ENCODE measurements at regions not wholly inside any gene's neighbourhood (a gene's known extent, or its start where the extent isn't known, plus 50 kb on each side); places are given as distances from the start of the nearest gene placed in this dataset.
"Not testable (repeated sequence)": the region's sequence is repeated elsewhere in the genome, so short reads cannot be mapped to it uniquely, and the experiment has no call there.

- CTCF ChIA-PET = no interaction called here
- POLR2A ChIA-PET = no interaction called here
- H3K36me3 ChIP-seq (ENCODE audit: control insufficient read depth, insufficient read depth, low read length) = no peaks in the 10 kb centered on the region
- BruUV-seq (replicated peaks) = no TSS peak
- no peak for TF ChIP-seq POLR2AphosphoS5 (IDR thresholded peaks at IDR 0.05; ENCODE audit: low read depth, low read length)
- TF ChIP-seq TCF7L2 (IDR thresholded peaks at IDR 0.05; ENCODE audit: low read depth, low read length) = no peak
- no peak overlapping the region for H3K4me3 ChIP-seq (ENCODE audit: low read depth in 2 of 2, low read length in 2 of 2)
- intact Hi-C loops (cut with micrococcal nuclease; ENCODE audit: unreplicated experiment) = no loop called here
- H3K9me3 ChIP-seq (ENCODE audit: control insufficient read depth, insufficient read depth, low read depth, low read length) = no peaks in the 10 kb centered on the region
- H3K27ac ChIP-seq (ENCODE audit: low read length) = no peak overlapping the region
- no peak for ATAC-seq
- H3K27me3 ChIP-seq (ENCODE audit: control insufficient read depth, insufficient read depth, low read length) = no peaks in the 10 kb centered on the region
- in situ Hi-C loops (cut with HindIII; ENCODE audit: low pct_unique_long_range_greater_than_20kb, low sequenced_read_pairs) = no loop called here
- H3K4me1 ChIP-seq (ENCODE audit: control insufficient read depth, insufficient read depth, low read length) = no peaks in the 10 kb centered on the region
- no peak for DNase-seq (ENCODE audit: low read depth, low spot score)
Observed at GRCh38 chr7:16260236-16260728, 161.1 kb downstream of the CRPPA start.

- CTCF ChIA-PET; H3K36me3 ChIP-seq (ENCODE audit: control insufficient read depth, insufficient read depth, low read length); ATAC-seq; BruUV-seq (replicated peaks); intact Hi-C loops (cut with micrococcal nuclease; ENCODE audit: unreplicated experiment); POLR2A ChIA-PET; H3K9me3 ChIP-seq (ENCODE audit: control insufficient read depth, insufficient read depth, low read depth, low read length); in situ Hi-C loops (cut with HindIII; ENCODE audit: low pct_unique_long_range_greater_than_20kb, low sequenced_read_pairs); DNase-seq (ENCODE audit: low read depth, low spot score); H3K4me3 ChIP-seq (ENCODE audit: low read depth in 2 of 2, low read length in 2 of 2); H3K27me3 ChIP-seq (ENCODE audit: control insufficient read depth, insufficient read depth, low read length); H3K27ac ChIP-seq (ENCODE audit: low read length); H3K4me1 ChIP-seq (ENCODE audit: control insufficient read depth, insufficient read depth, low read length): not testable (repeated sequence)
Observed at GRCh38 chr7:16256419-16256818, 164.9 kb downstream of the CRPPA start.

- H3K4me3 ChIP-seq (ENCODE audit: low read depth in 2 of 2, low read length in 2 of 2); H3K4me1 ChIP-seq (ENCODE audit: control insufficient read depth, insufficient read depth, low read length); intact Hi-C loops (cut with micrococcal nuclease; ENCODE audit: unreplicated experiment); BruUV-seq (replicated peaks); H3K9me3 ChIP-seq (ENCODE audit: control insufficient read depth, insufficient read depth, low read depth, low read length); H3K27ac ChIP-seq (ENCODE audit: low read length); H3K36me3 ChIP-seq (ENCODE audit: control insufficient read depth, insufficient read depth, low read length); DNase-seq (ENCODE audit: low read depth, low spot score); CTCF ChIA-PET; H3K27me3 ChIP-seq (ENCODE audit: control insufficient read depth, insufficient read depth, low read length); POLR2A ChIA-PET; in situ Hi-C loops (cut with HindIII; ENCODE audit: low pct_unique_long_range_greater_than_20kb, low sequenced_read_pairs); ATAC-seq: not testable (repeated sequence)
Observed at GRCh38 chr7:16255952-16256351, 165.4 kb downstream of the CRPPA start.

- in situ Hi-C loops (cut with HindIII; ENCODE audit: low pct_unique_long_range_greater_than_20kb, low sequenced_read_pairs); H3K27ac ChIP-seq (ENCODE audit: low read length); H3K9me3 ChIP-seq (ENCODE audit: control insufficient read depth, insufficient read depth, low read depth, low read length); CTCF ChIA-PET; H3K27me3 ChIP-seq (ENCODE audit: control insufficient read depth, insufficient read depth, low read length); H3K36me3 ChIP-seq (ENCODE audit: control insufficient read depth, insufficient read depth, low read length); DNase-seq (ENCODE audit: low read depth, low spot score); H3K4me3 ChIP-seq (ENCODE audit: low read depth in 2 of 2, low read length in 2 of 2); POLR2A ChIA-PET; H3K4me1 ChIP-seq (ENCODE audit: control insufficient read depth, insufficient read depth, low read length); BruUV-seq (replicated peaks); ATAC-seq; intact Hi-C loops (cut with micrococcal nuclease; ENCODE audit: unreplicated experiment): not testable (repeated sequence)
Observed at GRCh38 chr7:16250655-16251054, 170.7 kb downstream of the CRPPA start.

- H3K4me3 ChIP-seq (ENCODE audit: low read depth in 2 of 2, low read length in 2 of 2); in situ Hi-C loops (cut with HindIII; ENCODE audit: low pct_unique_long_range_greater_than_20kb, low sequenced_read_pairs); BruUV-seq (replicated peaks): not testable (repeated sequence)
Observed at GRCh38 chr7:16249204-16249603, 172.1 kb downstream of the CRPPA start.

GRCh38 chr7:16248556-16248955, 172.8 kb downstream of the CRPPA start:
- ATAC-seq; H3K27me3 ChIP-seq (ENCODE audit: control insufficient read depth, insufficient read depth, low read length); H3K9me3 ChIP-seq (ENCODE audit: control insufficient read depth, insufficient read depth, low read depth, low read length); POLR2A ChIA-PET; H3K27ac ChIP-seq (ENCODE audit: low read length); BruUV-seq (replicated peaks); intact Hi-C loops (cut with micrococcal nuclease; ENCODE audit: unreplicated experiment); in situ Hi-C loops (cut with HindIII; ENCODE audit: low pct_unique_long_range_greater_than_20kb, low sequenced_read_pairs); CTCF ChIA-PET; H3K4me3 ChIP-seq (ENCODE audit: low read depth in 2 of 2, low read length in 2 of 2); H3K36me3 ChIP-seq (ENCODE audit: control insufficient read depth, insufficient read depth, low read length); H3K4me1 ChIP-seq (ENCODE audit: control insufficient read depth, insufficient read depth, low read length); DNase-seq (ENCODE audit: low read depth, low spot score): not testable (repeated sequence)

More at GRCh38 chr7:16249204-16249603, 172.1 kb downstream of the CRPPA start:
- POLR2A ChIA-PET; H3K9me3 ChIP-seq (ENCODE audit: control insufficient read depth, insufficient read depth, low read depth, low read length); H3K36me3 ChIP-seq (ENCODE audit: control insufficient read depth, insufficient read depth, low read length); DNase-seq (ENCODE audit: low read depth, low spot score); intact Hi-C loops (cut with micrococcal nuclease; ENCODE audit: unreplicated experiment); H3K27ac ChIP-seq (ENCODE audit: low read length); H3K27me3 ChIP-seq (ENCODE audit: control insufficient read depth, insufficient read depth, low read length); ATAC-seq; CTCF ChIA-PET; H3K4me1 ChIP-seq (ENCODE audit: control insufficient read depth, insufficient read depth, low read length): not testable (repeated sequence)

Measured in Panc1 (cell line).